GM21529 (cell line): ENCODE measurements at regions not wholly inside any gene's neighbourhood (a gene's known extent, or its start where the extent isn't known, plus 50 kb on each side); places are given as distances from the start of the nearest gene placed in this dataset.
"Not testable (repeated sequence)": the region's sequence is repeated elsewhere in the genome, so short reads cannot be mapped to it uniquely, and the experiment has no call there.

Experiments used
- ATAC-seq: cut with Tn5 transposase; IDR thresholded peaks from one replicate; pipeline ENCODE4 v1.9.1; 2021; ENCODE audit not compliant: unreplicated experiment

DNA sequence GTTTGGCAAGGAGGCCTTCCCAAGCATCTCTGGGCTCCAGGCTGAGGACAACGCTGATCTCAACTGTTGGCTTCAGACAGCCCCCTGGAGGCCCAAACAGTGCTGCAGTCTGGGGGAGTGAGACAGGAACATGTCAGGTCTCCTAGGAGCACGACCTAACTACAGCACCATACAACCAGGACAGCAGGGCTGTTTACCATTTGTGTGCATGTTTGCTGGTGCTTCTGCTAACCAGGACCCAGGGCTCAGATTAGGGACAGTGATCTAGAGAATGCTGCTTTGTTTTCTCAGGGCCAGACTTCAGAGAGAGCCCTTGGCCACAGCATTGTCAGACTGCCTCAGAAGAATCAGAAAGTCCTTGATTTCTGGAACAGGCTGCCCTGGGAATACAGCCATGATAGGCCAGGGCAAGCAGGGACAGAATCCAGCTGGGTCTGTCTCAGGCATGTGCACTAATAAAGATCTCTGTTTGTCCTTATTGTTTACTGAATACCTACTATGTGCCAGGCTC, 126.5 kb downstream of the VPREB1 start:
- no peak for ATAC-seq

DNA sequence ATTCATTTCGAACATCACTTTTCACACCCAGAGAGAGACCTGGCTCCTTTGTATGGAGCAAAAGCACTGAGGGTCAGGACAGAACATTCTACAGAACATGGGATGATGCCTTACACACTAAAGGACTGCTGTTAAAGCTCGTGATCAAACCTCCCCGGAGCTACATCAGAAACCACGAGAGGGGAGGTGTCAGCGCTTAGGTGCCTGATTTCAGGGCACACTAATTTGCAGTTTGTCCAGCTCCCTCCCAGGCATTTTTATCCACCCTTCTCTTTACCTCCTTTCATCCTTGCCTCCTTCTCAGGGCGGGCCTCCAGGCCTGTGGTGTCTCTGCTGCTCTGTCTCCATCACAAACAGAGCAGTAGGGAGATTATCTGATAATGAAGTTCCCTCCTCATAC, 127.5 kb downstream of the VPREB1 start:
- ATAC-seq = no peak

DNA sequence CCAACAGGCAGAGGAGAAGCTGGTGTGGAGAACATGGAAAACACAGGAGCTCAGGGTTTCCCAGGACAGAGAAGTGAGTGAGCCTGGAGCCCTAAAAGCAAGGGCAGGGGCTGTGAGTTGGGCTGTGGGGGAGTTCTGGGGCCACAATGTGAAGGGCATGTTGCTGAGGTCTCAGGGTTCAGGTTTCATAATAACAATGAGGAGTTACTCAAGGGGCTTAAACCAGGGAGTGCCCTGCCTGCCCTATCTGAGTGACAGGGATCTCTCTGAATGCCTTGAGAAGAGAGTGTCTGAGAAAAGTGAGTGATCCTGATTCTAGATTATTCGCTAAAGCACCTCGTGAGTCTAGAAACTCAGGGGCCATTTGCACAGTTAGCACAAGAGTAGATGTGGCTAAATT, 129.6 kb downstream of the VPREB1 start:
- no peak for ATAC-seq

DNA sequence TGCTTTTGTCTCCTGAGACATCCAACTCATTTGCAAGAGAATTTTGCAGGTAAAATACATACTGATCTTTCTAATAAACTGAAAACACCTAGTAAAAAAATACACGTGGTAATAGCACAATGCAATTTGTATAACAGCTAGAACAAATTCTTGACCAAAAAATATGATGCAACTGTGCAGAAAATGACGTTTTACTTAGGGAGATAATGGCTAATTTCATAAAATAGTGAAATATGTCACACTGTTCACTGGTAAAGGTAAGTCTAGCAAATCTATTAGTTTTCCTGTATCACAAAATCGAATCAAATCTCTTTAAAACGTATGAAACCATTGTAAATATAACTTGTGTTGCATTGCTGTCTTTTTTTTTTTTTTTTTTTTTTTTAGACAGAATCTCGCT, 130.0 kb downstream of the VPREB1 start:
- no peak for ATAC-seq

DNA sequence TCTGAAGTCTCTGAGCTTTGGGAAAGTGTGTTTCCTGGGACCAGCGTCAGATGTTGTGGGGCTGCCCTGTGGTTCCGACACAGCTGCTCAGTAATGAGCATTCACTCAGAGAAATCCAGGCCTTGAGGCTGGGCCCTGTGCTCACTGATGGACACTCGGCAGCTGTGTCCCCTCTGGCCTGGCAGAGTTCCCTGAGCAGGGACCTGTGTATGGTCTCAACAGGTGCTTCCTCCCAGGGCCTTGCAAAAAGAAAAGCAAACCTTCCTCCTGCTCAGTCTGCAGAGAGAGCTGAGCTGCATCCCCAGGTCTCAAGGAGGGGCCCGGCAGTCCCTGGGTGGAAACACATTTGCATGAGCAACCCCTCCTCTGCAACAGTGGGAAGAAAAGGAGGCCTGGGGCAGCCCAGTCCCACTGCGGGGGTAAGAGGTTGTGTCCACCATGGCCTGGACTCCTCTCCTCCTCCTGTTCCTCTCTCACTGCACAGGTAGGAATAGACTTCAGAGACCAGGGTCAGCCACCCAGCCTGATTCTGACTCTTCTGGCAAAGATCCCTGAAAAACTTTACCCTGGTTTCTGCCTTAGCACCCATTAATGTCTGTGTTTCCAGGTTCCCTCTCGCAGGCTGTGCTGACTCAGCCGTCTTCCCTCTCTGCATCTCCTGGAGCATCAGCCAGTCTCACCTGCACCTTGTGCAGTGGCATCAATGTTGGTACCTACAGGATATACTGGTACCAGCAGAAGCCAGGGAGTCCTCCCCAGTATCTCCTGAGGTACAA, 131.2 kb downstream of the VPREB1 start:
- ATAC-seq = no peak

DNA sequence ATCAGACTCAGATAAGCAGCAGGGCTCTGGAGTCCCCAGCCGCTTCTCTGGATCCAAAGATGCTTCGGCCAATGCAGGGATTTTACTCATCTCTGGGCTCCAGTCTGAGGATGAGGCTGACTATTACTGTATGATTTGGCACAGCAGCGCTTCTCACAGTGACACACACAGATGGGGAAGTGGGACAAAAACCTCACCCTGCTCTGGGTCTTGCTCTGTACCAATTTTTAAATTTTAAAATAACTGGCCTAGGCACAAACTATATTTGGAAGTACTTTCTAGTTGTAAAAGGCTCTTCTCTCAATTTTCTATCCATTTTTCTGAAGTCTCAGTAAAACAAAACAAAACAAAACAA, 131.7 kb downstream of the VPREB1 start:
- ATAC-seq = no peak

DNA sequence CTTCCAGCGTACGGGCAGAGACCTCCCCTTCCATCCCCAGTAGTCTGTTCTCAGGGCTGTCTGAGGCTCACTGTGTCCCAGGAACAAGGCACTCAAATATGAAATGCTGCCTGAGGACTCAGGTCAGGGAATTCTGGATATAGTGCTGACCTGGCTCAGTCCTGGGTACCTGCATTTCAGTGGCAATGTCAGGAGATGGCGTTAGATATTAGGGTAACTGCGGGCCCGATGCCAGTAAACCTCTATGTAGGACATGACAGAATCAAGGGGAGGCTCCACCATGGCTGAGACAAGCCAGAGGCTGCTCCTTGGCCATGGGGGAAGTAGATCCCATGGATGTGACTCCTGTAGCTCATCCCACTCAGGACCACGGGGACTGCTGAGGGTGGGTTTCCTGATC, 131.7 kb downstream of the ZNF280B start:
- ATAC-seq = not testable (repeated sequence)

DNA sequence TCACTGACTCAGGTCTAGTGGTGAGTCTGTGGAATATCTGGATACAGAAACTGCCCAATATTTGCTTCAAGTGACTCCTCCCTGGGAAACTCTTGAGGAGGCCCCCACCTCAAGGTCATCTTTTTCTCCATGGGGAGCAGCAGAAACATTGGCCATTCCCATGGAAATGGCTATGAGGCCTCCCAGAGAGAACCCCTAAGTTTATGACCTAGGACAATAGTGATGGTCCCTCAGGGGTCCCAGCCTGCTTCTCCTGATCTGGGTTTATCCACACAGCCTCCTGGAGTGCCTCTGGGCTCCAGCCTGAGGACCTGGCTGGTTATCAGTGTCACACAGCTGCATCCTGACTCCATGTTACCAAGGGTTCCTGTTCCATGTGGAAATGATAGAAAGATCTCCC, 131.2 kb downstream of the ZNF280B start:
- no peak for ATAC-seq

DNA sequence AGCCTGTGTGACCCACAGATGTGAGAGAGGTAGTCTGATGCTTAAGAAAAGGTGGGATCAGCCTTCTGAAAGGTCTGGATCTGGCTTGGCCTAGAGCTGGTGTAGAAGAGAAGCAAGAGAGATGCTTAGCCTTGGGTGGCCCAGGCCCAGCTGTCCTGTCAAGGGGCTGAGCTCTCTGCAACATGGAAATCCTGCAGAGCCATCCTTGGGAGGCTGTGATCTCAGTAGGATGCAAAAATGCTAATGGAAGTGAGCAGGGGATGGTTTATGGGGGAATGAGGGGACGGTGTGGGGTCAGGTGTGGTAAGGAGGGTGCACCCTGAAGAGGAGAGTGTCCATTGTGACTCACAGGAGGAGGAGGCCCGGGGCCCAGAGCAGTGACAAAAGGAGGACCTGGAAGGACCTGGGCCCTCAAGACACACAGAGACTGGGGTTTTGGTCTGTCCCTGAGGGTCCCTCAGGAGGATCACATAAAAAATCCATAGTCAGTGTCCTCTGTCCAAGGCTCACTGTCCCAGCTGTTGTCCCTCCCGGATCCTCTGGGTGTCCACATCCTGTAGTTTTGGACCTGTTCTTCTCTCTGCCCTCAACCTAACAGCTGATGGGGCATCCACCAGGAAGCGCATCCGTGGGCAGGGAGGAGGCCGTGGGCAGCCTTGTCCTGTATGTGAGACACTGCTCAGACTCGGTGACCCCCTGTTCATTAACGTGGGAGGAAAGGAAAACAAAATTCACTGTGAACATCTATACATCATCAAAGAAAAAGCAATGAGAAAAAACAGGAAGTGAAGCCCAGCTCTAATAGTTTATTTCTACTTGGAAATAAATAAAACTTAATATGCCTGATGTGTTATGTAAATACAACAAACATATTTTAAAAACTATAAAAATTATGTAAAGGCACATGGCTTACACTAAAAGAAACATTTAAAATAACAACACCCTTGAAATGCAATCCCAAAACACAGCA, 129.8 kb downstream of the ZNF280B start:
- ATAC-seq = no peak

DNA sequence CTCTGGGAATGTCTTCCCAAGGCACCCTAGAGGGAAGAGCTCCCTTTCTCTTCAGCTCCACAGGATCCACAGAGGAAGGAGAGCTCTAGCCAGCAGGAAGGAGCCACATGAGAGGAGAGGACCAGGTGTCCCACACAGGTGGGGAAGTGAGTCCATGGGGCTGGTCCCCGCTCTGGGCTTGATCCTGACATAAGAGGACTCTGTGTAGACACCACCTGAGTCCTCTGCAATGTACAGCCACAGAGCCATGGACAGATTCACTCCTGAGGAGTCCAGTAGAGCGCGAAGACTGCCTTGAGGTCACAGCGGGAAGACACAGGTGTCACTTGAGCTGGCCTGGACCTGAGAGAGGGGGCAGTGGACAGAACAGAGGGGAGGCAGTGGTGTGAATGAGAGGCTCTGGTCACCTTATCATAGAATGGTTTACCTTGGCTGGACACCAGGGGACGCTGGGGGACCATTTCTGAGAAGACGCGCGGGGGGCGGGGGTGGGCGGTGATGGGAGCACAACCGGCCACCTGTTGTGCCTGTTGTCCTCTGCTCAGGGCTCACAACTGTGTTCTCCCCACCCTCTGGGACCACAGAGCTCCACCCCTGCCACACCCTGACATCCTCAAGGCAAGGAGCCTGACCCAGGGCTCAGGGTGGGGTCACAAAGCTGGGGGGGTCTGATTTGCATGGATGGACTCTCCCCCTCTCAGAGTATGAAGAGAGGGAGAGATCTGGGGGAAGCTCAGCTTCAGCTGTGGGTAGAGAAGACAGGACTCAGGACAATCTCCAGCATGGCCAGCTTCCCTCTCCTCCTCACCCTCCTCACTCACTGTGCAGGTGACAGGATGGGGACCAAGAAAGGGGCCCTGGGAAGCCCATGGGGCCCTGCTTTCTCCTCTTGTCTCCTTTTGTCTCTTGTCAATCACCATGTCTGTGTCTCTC, 128.2 kb downstream of the ZNF280B start:
- ATAC-seq = no peak

DNA sequence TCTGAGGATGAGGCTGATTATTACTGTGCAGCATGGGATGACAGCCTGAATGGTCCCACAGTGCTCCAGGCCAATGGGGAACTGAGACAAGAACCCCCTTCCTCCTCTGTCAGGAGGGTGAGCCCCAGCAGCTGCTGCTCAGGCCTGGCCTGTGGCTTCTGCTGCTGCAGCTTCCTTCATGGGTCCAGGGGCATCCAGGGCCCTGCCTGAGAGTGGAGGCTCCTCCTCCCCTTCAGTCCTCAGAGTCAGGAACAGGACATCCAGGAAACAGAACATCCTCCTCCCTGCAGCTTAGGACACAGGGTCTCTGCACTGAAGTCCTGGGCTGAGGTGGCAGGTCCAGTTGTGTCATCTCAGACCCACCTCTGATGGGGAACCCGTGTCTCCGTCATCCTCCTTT, 127.2 kb downstream of the ZNF280B start:
- not testable (repeated sequence) for ATAC-seq

DNA sequence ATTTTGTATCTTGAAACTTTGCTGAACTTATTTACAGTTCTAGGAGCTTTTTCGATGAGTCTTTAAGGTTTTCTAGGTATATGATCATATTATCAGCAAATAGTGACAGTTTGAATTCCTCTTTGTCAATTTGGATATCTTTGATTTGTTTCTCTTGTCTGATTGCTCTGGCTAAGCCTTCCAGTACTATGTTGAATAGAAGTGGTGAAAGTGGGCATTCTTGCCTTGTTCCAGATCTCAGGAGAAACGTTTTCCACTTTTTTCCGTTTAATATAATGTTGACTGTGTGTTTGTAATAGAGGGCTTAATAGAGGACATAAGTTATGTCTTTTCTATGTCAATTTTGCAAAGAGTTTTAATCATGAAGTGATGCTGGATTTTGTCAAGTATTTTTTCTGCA, 124.3 kb downstream of the ZNF280B start:
- ATAC-seq = no peak

DNA sequence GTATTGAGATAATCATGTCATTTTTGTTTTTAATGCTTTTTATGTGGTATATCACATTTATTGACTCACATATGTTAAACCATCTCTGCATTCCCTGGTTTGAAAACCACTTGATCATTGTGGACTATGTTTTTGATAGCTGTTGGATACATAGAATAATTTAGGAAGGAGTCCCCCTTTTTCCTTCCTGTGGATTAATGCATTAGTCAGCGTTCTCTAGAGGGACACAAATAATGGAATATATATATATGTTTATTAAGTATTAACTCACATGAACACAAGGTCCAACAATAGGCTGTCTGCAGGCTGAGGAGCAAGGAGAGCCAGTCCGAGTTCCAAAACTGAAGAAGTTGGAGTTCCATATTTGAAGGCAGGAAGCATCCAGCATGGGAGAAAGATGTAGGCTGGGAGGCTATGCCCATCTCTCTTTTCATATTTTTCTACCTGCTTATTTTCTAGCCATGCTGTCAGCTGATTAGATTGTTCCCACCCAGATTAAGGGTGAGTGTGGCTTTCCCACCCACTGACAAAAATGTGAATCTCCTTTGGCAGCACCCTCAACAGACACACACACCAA, 123.8 kb downstream of the ZNF280B start:
- ATAC-seq = no peak

DNA sequence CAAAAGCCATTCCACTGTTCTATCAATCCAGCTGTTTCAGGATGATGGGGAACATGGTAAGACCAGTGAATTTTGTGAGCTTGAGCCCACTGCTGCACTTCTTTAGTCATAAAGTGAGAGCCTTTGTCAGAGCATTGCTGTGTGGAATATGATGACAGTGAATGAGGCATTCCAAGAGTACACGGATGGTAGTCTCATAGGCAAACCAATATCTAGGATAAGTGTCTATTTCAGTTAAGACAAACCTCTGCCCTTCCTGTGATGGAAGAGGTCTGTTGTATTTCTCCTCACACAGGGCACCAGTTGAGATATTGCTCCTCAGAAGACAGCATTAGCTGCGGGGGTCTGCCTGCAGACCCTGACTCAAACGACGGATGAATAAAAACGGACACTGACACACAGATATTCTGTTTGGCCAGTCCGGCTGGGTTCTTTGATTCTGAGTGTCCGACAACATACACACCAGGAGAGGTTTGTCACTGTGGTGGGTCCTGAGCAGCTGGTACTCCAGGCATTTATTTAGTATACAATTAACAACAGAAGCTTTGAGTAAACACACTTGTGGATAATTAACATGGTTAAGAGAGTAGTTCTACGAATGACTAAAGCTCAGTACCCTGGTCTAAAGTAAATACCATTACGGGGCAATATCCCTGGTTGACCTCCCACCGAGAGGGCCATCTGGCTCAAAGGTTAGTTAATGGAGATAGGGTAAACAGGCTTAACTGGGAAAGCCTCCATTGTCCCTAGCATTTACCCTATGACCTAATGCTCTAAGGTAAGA, 121.7 kb downstream of the ZNF280B start:
- ATAC-seq = no peak

DNA sequence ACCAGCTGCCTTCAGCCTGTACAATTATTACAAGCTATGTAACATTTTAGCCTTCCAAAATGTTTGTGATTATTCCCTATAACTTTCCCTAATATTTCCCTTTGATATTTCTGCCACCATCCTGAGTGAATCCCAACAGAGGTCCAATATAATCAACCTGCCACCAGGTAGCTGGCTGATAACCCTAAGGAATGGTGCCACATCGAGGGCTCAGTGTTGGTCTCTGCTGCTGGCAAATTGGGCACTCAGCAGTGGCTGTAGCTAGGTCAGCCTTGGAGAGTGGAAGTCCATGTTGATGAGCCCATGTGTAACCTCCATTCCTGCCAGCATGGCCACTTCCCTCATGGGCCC, 121.2 kb downstream of the ZNF280B start:
- ATAC-seq = no peak

DNA sequence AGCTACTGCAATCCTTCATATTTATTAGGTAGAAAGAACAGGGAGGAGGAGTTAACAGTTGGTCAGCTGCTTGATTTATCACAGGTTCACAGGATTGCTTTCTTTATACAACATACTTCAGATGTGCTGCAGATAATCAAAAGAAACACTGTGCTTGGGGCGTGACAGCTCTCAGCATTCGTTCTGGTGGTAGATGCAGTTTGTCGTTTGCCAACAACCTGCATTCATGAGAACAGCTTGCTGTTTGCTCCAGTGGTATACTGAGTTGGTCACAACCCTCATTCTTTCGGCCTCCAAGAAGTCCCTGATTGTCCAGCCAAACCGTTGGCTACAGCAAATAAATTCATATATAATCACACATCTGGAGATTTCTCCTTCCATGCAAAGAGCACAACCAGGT, 120.5 kb downstream of the ZNF280B start:
- no peak for ATAC-seq

DNA sequence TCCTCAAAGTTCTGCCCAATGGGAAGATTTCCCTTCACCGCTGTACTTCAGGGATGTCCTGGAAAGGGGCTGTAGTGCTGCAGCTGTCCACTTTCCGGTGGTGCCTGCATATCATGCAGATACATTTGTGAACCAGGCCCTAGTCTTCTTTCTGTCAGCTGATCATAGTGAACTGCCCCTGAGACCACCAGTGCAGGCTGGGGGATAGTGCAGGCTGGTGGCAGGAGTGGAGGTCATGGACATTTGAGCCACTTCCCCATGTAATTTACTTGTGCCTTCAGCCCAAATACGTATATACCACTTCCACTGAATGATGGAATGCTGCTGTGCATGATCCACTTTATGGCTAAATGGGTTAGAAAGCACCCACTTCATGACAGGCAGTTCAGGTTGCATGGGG, 120.0 kb downstream of the ZNF280B start:
- no peak for ATAC-seq

DNA sequence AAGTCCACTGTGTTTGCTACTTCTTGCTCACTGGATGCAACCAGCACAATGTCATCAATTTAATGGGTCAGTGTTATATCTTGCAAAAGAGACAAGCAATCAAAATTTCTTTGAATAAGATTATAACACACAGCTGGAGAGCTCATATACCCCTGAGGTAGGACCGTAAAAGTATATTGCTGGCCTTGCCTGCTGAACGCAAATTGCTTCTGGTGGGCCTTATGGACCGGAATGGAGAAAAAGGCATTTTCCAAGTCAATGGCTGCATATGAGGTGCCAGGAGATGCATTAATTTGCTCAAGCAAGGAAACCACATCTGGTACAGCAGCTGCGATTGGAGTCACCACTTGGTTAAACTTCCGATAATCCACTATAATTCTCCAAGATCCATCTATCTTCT, 119.1 kb downstream of the ZNF280B start:
- no peak for ATAC-seq

DNA sequence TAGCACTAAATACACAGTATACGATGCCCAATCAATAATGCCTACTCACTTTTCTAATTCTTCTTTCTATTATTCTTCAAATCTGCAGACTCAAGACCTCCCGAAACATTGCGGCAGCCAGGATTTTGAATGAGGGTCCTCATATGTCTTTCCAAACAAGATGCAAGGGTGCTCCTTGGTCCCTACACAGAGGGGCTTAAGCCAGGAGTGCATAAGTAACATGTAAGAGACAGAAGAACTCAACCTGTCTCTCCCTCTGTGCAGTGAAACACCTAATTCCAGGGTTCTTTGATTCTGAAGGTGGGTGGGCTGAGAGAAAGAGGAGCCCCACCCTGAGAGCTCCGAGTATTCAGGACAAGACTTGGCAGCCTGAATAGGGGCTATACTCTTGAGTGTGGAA, 117.6 kb downstream of the ZNF280B start:
- ATAC-seq = no peak

DNA sequence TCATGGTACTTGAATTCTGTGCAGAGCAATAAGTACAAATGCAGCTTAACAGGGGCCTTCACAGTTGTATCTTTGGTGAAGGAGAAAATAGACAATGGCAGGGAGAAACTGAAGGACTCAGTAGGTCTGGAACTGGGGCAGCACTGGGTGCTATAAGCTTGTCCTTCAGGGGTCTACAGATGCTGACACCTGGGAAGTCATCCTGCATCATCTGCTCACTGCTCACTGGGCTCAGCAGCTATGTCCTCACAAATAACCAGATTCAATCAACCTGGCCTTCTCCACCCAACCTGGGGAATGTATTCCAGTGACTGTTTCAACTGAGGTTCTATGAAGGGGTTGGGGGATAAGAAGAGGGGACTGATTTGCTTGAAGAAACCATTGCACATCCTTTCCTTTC, 117.0 kb downstream of the ZNF280B start:
- no peak for ATAC-seq
